HepG2 (cell line): ENCODE measurements at regions not wholly inside any gene's neighbourhood (a gene's known extent, or its start where the extent isn't known, plus 50 kb on each side); places are given as distances from the start of the nearest gene placed in this dataset.

Source experiments
- NCOR1 ChIP-seq: fragments of 200-600 bp; sonication (generic); IDR thresholded peaks from 2 replicates; pipeline ENCODE4 v1.7.0; 2017; ENCODE audit warnings: antibody characterized with exemption, low read length, borderline replicate concordance
- PCBP1 ChIP-seq: fragments of 200-400 bp; formaldehyde crosslinking; IDR thresholded peaks from 2 replicates; pipeline ENCODE4 v1.6.1; 2017; ENCODE audit warnings: mild to moderate bottlenecking, low read depth, low read length, borderline replicate concordance
- PLRG1 ChIP-seq: fragments of 450-650 bp; conservative IDR thresholded peaks from 2 replicates; pipeline ENCODE4 v1.6.1; 2016
- PTBP1 ChIP-seq: fragments of 200-400 bp; formaldehyde crosslinking; IDR thresholded peaks from 2 replicates; pipeline ENCODE4 v1.6.1; 2018; ENCODE audit warnings: low read length, low read depth; ENCODE audit not compliant: poor library complexity, severe bottlenecking
- ZMYM4 ChIP-seq: sonication (generic); formaldehyde crosslinking; IDR thresholded peaks from 2 replicates; pipeline ENCODE4 v1.8.1; 2023; ENCODE audit warnings: mild to moderate bottlenecking, missing genetic modification reagents
- ZNF225 ChIP-seq: sonication (generic); formaldehyde crosslinking; IDR thresholded peaks from 2 replicates; pipeline ENCODE4 v1.4.0; 2020; ENCODE audit warnings: mild to moderate bottlenecking, missing genetic modification reagents
- ZNF280D ChIP-seq: sonication (generic); formaldehyde crosslinking; IDR thresholded peaks from 2 replicates; pipeline ENCODE4 v1.5.1; 2020; ENCODE audit warnings: mild to moderate bottlenecking, missing genetic modification reagents
- ZNF343 ChIP-seq: sonication (generic); formaldehyde crosslinking; IDR thresholded peaks from 2 replicates; pipeline ENCODE4 v1.4.0; 2020; ENCODE audit warnings: mild to moderate bottlenecking, missing genetic modification reagents
- ZNF451 ChIP-seq: sonication (generic); formaldehyde crosslinking; IDR thresholded peaks from 2 replicates; pipeline ENCODE4 v1.5.0; 2020; ENCODE audit warnings: mild to moderate bottlenecking, missing genetic modification reagents
- TF ChIP-seq, protein P1 (sequence below): sonication (generic); formaldehyde crosslinking; IDR thresholded peaks from 2 replicates; pipeline ENCODE4 v1.4.0; 2020; ENCODE audit warnings: missing genetic modification reagents, borderline replicate concordance
- TF ChIP-seq, protein P2 (sequence below): sonication (generic); formaldehyde crosslinking; IDR thresholded peaks from 2 replicates; pipeline ENCODE4 v1.9.0; 2021; ENCODE audit warnings: mild to moderate bottlenecking, missing genetic modification reagents
- TF ChIP-seq, protein P3 (sequence below): sonication (generic); formaldehyde crosslinking; IDR thresholded peaks from 2 replicates; pipeline ENCODE4 v1.5.1; 2020; ENCODE audit warnings: mild to moderate bottlenecking, missing genetic modification reagents, moderate library complexity

GRCh38 chr2:2562867-2563266, 231.8 kb upstream of the MYT1L start (continued):
- no peak for TF ChIP-seq ZNF280D (CRISPR knock-in tag)
- TF ChIP-seq ZNF451 (CRISPR knock-in tag) = no peak
- TF ChIP-seq, protein P1, sequence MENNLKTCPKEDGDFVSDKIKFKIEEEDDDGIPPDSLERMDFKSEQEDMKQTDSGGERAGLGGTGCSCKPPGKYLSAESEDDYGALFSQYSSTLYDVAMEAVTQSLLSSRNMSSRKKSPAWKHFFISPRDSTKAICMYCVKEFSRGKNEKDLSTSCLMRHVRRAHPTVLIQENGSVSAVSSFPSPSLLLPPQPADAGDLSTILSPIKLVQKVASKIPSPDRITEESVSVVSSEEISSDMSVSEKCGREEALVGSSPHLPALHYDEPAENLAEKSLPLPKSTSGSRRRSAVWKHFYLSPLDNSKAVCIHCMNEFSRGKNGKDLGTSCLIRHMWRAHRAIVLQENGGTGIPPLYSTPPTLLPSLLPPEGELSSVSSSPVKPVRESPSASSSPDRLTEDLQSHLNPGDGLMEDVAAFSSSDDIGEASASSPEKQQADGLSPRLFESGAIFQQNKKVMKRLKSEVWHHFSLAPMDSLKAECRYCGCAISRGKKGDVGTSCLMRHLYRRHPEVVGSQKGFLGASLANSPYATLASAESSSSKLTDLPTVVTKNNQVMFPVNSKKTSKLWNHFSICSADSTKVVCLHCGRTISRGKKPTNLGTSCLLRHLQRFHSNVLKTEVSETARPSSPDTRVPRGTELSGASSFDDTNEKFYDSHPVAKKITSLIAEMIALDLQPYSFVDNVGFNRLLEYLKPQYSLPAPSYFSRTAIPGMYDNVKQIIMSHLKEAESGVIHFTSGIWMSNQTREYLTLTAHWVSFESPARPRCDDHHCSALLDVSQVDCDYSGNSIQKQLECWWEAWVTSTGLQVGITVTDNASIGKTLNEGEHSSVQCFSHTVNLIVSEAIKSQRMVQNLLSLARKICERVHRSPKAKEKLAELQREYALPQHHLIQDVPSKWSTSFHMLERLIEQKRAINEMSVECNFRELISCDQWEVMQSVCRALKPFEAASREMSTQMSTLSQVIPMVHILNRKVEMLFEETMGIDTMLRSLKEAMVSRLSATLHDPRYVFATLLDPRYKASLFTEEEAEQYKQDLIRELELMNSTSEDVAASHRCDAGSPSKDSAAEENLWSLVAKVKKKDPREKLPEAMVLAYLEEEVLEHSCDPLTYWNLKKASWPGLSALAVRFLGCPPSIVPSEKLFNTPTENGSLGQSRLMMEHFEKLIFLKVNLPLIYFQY (CRISPR knock-in tag) = no peak
- no peak for TF ChIP-seq PLRG1
- TF ChIP-seq, protein P2, sequence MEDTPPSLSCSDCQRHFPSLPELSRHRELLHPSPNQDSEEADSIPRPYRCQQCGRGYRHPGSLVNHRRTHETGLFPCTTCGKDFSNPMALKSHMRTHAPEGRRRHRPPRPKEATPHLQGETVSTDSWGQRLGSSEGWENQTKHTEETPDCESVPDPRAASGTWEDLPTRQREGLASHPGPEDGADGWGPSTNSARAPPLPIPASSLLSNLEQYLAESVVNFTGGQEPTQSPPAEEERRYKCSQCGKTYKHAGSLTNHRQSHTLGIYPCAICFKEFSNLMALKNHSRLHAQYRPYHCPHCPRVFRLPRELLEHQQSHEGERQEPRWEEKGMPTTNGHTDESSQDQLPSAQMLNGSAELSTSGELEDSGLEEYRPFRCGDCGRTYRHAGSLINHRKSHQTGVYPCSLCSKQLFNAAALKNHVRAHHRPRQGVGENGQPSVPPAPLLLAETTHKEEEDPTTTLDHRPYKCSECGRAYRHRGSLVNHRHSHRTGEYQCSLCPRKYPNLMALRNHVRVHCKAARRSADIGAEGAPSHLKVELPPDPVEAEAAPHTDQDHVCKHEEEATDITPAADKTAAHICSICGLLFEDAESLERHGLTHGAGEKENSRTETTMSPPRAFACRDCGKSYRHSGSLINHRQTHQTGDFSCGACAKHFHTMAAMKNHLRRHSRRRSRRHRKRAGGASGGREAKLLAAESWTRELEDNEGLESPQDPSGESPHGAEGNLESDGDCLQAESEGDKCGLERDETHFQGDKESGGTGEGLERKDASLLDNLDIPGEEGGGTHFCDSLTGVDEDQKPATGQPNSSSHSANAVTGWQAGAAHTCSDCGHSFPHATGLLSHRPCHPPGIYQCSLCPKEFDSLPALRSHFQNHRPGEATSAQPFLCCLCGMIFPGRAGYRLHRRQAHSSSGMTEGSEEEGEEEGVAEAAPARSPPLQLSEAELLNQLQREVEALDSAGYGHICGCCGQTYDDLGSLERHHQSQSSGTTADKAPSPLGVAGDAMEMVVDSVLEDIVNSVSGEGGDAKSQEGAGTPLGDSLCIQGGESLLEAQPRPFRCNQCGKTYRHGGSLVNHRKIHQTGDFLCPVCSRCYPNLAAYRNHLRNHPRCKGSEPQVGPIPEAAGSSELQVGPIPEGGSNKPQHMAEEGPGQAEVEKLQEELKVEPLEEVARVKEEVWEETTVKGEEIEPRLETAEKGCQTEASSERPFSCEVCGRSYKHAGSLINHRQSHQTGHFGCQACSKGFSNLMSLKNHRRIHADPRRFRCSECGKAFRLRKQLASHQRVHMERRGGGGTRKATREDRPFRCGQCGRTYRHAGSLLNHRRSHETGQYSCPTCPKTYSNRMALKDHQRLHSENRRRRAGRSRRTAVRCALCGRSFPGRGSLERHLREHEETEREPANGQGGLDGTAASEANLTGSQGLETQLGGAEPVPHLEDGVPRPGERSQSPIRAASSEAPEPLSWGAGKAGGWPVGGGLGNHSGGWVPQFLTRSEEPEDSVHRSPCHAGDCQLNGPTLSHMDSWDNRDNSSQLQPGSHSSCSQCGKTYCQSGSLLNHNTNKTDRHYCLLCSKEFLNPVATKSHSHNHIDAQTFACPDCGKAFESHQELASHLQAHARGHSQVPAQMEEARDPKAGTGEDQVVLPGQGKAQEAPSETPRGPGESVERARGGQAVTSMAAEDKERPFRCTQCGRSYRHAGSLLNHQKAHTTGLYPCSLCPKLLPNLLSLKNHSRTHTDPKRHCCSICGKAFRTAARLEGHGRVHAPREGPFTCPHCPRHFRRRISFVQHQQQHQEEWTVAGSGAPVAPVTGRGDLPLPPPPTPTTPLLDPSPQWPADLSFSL (CRISPR knock-in tag) = no peak
- no peak for TF ChIP-seq PCBP1
- no peak for TF ChIP-seq PTBP1
- no peak for TF ChIP-seq ZMYM4 (CRISPR knock-in tag)
- no peak for TF ChIP-seq ZNF225 (CRISPR knock-in tag)
- TF ChIP-seq NCOR1 = no peak
- TF ChIP-seq, protein P3, sequence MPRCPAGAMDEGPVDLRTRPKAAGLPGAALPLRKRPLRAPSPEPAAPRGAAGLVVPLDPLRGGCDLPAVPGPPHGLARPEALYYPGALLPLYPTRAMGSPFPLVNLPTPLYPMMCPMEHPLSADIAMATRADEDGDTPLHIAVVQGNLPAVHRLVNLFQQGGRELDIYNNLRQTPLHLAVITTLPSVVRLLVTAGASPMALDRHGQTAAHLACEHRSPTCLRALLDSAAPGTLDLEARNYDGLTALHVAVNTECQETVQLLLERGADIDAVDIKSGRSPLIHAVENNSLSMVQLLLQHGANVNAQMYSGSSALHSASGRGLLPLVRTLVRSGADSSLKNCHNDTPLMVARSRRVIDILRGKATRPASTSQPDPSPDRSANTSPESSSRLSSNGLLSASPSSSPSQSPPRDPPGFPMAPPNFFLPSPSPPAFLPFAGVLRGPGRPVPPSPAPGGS (CRISPR knock-in tag) = no peak
- no peak for TF ChIP-seq ZNF343 (CRISPR knock-in tag)
